ENCODE measurements at regions not wholly inside any gene's neighbourhood (a gene's known extent, or its start where the extent isn't known, plus 50 kb on each side); places are given as distances from the start of the nearest gene placed in this dataset.

GRCh38 chr10:78932861-78933260 is 135.9 kb upstream of the ZMIZ1 start:
- Histone ChIP-seq H4K20me1 (ENCODE audit: insufficient read depth) (no peaks in the 10 kb centered on the region), H3K4me1 (replicated peaks; ENCODE audit: insufficient read depth) (peaks cover 83% of the 10 kb centered on the region), H3K27ac (peak overlapping the region; percentile 50), H3K9me3 (ENCODE audit: insufficient read depth, low read depth) (no peaks in the 10 kb centered on the region), H3K36me3 (ENCODE audit: low read depth) (no peaks in the 10 kb centered on the region), H3K79me2 (ENCODE audit: low read depth) (no peaks in the 10 kb centered on the region), H2AFZ (no peak overlapping the region), H3K4me2 (no peak overlapping the region), H3K9me2 (ENCODE audit: insufficient read depth) (no peaks in the 10 kb centered on the region), H3K4me3 (no peak overlapping the region), H3F3A (ENCODE audit: insufficient read depth, low read depth) (peaks cover 27% of the 10 kb centered on the region), H3K27me3 (ENCODE audit: insufficient read depth, low read depth) (no peaks in the 10 kb centered on the region)
- no peak for TF ChIP-seq CTCF (conservative IDR thresholded peaks at IDR 0.05)
- no peak for TF ChIP-seq EZH2 (IDR thresholded peaks at IDR 0.05; ENCODE audit: low read depth)
- DNase-seq = no peak
- BruUV-seq (replicated peaks) = no TSS peak
- intact Hi-C loops (cut with micrococcal nuclease; ENCODE audit: unreplicated experiment) = no loop called here
- POLR2A ChIA-PET (ENCODE audit: unreplicated experiment) = interaction anchor here (0.6 kb wide), 1 partner anchor 366 kb away, joined by 4 read pairs; no protein-coding TSS in a partner anchor
- CTCF ChIA-PET = interaction anchor here (0.7 kb wide), 1 partner anchor 29 kb away, joined by 3 read pairs; no protein-coding TSS in a partner anchor

- Histone ChIP-seq H3F3A (ENCODE audit: insufficient read depth, low read depth) (peaks cover 29% of the 10 kb centered on the region), H3K4me1 (replicated peaks; ENCODE audit: insufficient read depth) (peaks cover 75% of the 10 kb centered on the region), H3K79me2 (ENCODE audit: low read depth) (no peaks in the 10 kb centered on the region), H3K27me3 (ENCODE audit: insufficient read depth, low read depth) (no peaks in the 10 kb centered on the region), H3K9me3 (ENCODE audit: insufficient read depth, low read depth) (no peaks in the 10 kb centered on the region), H3K36me3 (ENCODE audit: low read depth) (no peaks in the 10 kb centered on the region), H3K4me2 (no peak overlapping the region), H2AFZ (no peak overlapping the region), H3K9me2 (ENCODE audit: insufficient read depth) (no peaks in the 10 kb centered on the region), H3K4me3 (no peak overlapping the region), H4K20me1 (ENCODE audit: insufficient read depth) (no peaks in the 10 kb centered on the region), H3K27ac (no peak overlapping the region)
- DNase-seq = no peak
- no peak for TF ChIP-seq CTCF (conservative IDR thresholded peaks at IDR 0.05)
- intact Hi-C loops (cut with micrococcal nuclease; ENCODE audit: unreplicated experiment) = no loop called here
- ChIA-PET CTCF (interaction anchor here (0.7 kb wide), 1 partner anchor 30 kb away, joined by 3 read pairs; no protein-coding TSS in a partner anchor), POLR2A (ENCODE audit: unreplicated experiment) (no interaction called here)
- BruUV-seq (replicated peaks) = no TSS peak
Observed at GRCh38 chr10:78933828-78934531, 134.8 kb upstream of the ZMIZ1 start.

GRCh38 chr10:78934532-78934898 is 134.3 kb upstream of the ZMIZ1 start:
- Histone ChIP-seq H4K20me1 (ENCODE audit: insufficient read depth) (no peaks in the 10 kb centered on the region), H3K4me3 (no peak overlapping the region), H3K27me3 (ENCODE audit: insufficient read depth, low read depth) (no peaks in the 10 kb centered on the region), H3F3A (ENCODE audit: insufficient read depth, low read depth) (peaks cover 29% of the 10 kb centered on the region), H3K9me2 (ENCODE audit: insufficient read depth) (no peaks in the 10 kb centered on the region), H3K27ac (no peak overlapping the region), H2AFZ (no peak overlapping the region), H3K79me2 (ENCODE audit: low read depth) (no peaks in the 10 kb centered on the region), H3K36me3 (ENCODE audit: low read depth) (no peaks in the 10 kb centered on the region), H3K9me3 (ENCODE audit: insufficient read depth, low read depth) (no peaks in the 10 kb centered on the region), H3K4me1 (replicated peaks; ENCODE audit: insufficient read depth) (peaks cover 70% of the 10 kb centered on the region), H3K4me2 (no peak overlapping the region)
- ChIA-PET POLR2A (ENCODE audit: unreplicated experiment) (no interaction called here), CTCF (no interaction called here)
- BruUV-seq (replicated peaks) = no TSS peak
- no peak for DNase-seq
- no peak for TF ChIP-seq CTCF (conservative IDR thresholded peaks at IDR 0.05)
- no peak for TF ChIP-seq EZH2 (IDR thresholded peaks at IDR 0.05; ENCODE audit: low read depth)
- intact Hi-C loops (cut with micrococcal nuclease; ENCODE audit: unreplicated experiment) = no loop called here

Measured in PC-9 (cell line).